Dermis blood vessel endothelial cell (primary cell): ENCODE measurements at regions not wholly inside any gene's neighbourhood (a gene's known extent, or its start where the extent isn't known, plus 50 kb on each side); places are given as distances from the start of the nearest gene placed in this dataset.

Source experiments
- DNase-seq: peaks from one replicate; pipeline ENCODE4 v3.0.0; 2010

- DNase-seq: no peak
Measured at GRCh38 chr12:125436686-125437085, 371.5 kb downstream of the AACS start.

- no peak for DNase-seq
Measured at GRCh38 chr12:125440399-125440798, 375.2 kb downstream of the AACS start.

GRCh38 chr12:125443341-125443740 is 378.1 kb downstream of the AACS start:
- no peak for DNase-seq

GRCh38 chr12:125451408-125451807 is 386.2 kb downstream of the AACS start:
- DNase-seq: no peak

DNA sequence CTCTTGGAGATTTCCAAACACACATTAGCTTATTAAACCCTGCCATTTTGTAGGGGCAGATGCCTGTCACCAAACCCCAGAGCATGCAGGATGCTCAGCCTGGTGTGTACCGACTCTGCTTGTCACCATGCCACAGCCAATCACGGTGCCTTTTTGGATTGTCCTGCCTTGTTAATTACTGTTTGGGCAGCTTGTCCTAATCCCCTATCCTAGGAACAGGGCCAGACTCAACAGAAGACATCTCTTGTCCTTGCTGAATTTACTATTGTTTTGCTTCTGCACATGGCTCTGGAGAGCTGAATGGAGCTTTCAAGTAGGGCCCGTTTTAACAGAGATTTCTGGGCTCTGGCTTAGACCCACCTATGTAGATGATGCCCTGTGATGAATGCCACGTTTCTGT is 388.5 kb downstream of the AACS start:
- DNase-seq: no peak

- no peak for DNase-seq
Measured at GRCh38 chr12:125454291-125454690, 389.1 kb downstream of the AACS start.

GRCh38 chr12:125454786-125455480 is 389.7 kb downstream of the AACS start:
- DNase-seq: no peak

- no peak for DNase-seq
Measured at GRCh38 chr12:125455556-125455955, 390.3 kb downstream of the AACS start.

GRCh38 chr12:125458552-125459268 is 393.5 kb downstream of the AACS start:
- no peak for DNase-seq

DNA sequence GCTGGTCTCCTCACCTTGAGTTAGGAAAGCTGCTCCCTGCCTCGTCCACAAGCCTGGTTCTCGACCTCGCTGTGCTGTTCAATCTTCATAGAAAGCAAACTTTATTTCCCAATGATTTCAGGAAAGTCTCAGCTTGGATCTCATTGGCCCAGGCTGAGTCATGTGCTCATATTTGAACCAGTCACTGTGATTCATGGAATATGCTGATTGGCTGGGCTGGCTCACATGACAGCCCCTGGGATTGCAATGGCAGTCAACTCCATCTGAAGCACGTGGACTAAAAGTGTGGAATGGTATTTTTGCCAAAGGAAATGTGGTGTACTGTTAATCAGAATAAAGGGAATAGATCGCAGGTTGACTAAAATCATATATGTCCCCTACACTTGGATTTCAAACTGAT is 396.6 kb downstream of the AACS start:
- DNase-seq: no peak

- no peak for DNase-seq
Measured at GRCh38 chr12:125463386-125463785, 398.2 kb downstream of the AACS start.

GRCh38 chr12:125467363-125467762 is 402.1 kb downstream of the AACS start:
- DNase-seq: no peak

- DNase-seq: no peak
Measured at GRCh38 chr12:125469683-125470082, 404.4 kb downstream of the AACS start.

- DNase-seq: no peak
Measured at GRCh38 chr12:125470838-125471783, 405.9 kb downstream of the AACS start.

DNA sequence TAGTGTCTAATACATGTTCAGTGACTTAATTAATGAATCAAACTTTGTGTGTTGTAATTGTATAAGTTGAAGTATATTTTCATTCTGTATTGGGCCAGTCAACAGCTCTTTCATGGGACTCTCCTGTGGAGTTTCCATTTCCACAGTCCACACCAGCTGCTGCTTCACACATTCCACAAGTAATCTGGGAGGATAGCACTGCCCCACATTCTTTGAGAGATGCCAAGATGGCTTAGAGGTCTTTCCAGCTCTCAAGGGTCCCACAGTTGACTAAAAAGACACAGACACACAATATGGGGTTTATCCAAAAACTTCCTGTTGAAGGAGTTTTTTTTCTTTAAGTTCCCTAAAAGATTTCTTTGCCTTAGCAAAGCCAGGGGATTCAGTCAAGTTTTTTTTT is 408.3 kb downstream of the AACS start:
- no peak for DNase-seq

DNA sequence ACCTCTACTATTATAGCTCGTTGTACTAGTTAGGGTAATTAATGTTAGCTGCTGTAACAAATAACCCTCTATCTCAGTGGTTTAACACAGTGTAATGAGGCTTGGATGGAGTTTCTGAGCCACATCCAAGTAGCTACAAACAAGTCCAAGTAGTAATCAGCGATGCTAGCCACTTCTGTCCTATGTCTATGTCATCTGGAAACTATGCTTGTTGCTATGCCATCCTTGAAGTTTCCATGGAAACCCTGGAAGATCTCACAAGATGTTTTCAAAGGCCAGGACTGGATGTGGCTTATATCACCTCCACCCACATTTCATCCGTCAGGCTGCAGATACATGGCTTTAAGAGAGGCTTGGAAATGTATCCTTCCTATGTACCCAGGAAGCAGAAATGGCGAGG is 422.1 kb downstream of the AACS start:
- no peak for DNase-seq

- no peak for DNase-seq
Measured at GRCh38 chr12:125491553-125491952, 426.3 kb downstream of the AACS start.

GRCh38 chr12:125492354-125493270 is 427.4 kb downstream of the AACS start:
- no peak for DNase-seq

GRCh38 chr12:125493704-125494308 is 428.6 kb downstream of the AACS start:
- no peak for DNase-seq

DNA sequence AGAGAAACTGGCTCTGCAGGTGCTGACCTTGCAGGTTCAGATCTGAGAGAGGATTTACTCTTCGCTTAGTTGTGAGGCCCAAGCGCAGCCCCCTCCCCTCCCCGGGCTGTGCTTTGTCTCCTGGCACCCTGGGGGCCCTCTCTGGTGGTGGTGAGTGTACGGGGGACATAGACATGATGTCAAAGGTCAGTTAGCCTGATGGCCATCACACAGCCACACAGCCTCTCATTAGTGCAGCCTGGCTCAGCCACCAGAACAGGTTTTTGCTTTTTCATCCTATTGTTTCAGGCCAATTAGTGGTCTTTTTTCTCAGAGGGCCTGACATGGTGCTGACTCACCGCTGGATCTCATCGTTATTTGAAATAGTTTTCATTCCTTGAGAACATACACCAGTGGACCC is 437.9 kb downstream of the AACS start:
- no peak for DNase-seq

DNA sequence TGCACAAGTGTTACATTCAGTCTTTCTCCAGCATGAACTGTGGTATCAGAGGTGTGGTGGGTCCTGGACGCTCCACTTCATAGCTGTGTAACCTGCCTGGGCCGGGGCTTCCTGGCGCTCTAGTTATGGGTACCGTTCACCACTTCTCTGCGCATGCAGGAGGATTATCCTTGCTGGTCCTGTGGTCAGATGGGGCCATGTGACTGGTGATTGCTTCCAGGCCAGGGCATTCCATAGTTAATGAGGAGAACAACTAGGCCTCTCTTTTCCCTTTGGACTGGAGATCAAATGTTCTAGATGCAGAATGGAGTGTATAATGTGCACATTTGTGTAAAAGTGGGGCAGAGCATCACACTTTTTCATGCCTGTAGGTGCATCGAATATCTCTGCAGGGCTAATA is 444.0 kb downstream of the AACS start:
- DNase-seq: no peak
